ENCODE measurements at regions not wholly inside any gene's neighbourhood (a gene's known extent, or its start where the extent isn't known, plus 50 kb on each side); places are given as distances from the start of the nearest gene placed in this dataset.
"Not testable (repeated sequence)": the region's sequence is repeated elsewhere in the genome, so short reads cannot be mapped to it uniquely, and the experiment has no call there.

- no peak for DNase-seq (ENCODE audit: low read depth)
- in situ Hi-C loops (cut with HindIII; ENCODE audit: low pct_unique_long_range_greater_than_20kb, low sequenced_read_pairs) = no loop called here
These were observed 290.0 kb upstream of the PIK3R1 start for GRCh38 chr5:67925511-67925910.

GRCh38 chr5:67921004-67921601 lies 294.5 kb upstream of the PIK3R1 start:
- in situ Hi-C loops (cut with HindIII; ENCODE audit: low pct_unique_long_range_greater_than_20kb, low sequenced_read_pairs) = no loop called here
- DNase-seq (ENCODE audit: low read depth) = no peak

GRCh38 chr5:67919532-67919931 lies 296.0 kb upstream of the PIK3R1 start:
- DNase-seq (ENCODE audit: low read depth); in situ Hi-C loops (cut with HindIII; ENCODE audit: low pct_unique_long_range_greater_than_20kb, low sequenced_read_pairs): not testable (repeated sequence)

GRCh38 chr5:67917561-67917960 lies 298.0 kb upstream of the PIK3R1 start:
- DNase-seq (ENCODE audit: low read depth) = no peak
- in situ Hi-C loops (cut with HindIII; ENCODE audit: low pct_unique_long_range_greater_than_20kb, low sequenced_read_pairs) = no loop called here

- no peak for DNase-seq (ENCODE audit: low read depth)
- in situ Hi-C loops (cut with HindIII; ENCODE audit: low pct_unique_long_range_greater_than_20kb, low sequenced_read_pairs) = no loop called here
These were observed 305.0 kb upstream of the PIK3R1 start for GRCh38 chr5:67910546-67910945.

- in situ Hi-C loops (cut with HindIII; ENCODE audit: low pct_unique_long_range_greater_than_20kb, low sequenced_read_pairs) = no loop called here
- DNase-seq (ENCODE audit: low read depth) = no peak
These were observed 307.3 kb upstream of the PIK3R1 start for GRCh38 chr5:67908126-67908765.

- in situ Hi-C loops (cut with HindIII; ENCODE audit: low pct_unique_long_range_greater_than_20kb, low sequenced_read_pairs) = no loop called here
- no peak for DNase-seq (ENCODE audit: low read depth)
These were observed 311.2 kb upstream of the PIK3R1 start for GRCh38 chr5:67904366-67904765.

- in situ Hi-C loops (cut with HindIII; ENCODE audit: low pct_unique_long_range_greater_than_20kb, low sequenced_read_pairs) = no loop called here
These were observed 311.9 kb upstream of the PIK3R1 start for GRCh38 chr5:67903656-67904055.

GRCh38 chr5:67903121-67903520 lies 312.4 kb upstream of the PIK3R1 start:
- in situ Hi-C loops (cut with HindIII; ENCODE audit: low pct_unique_long_range_greater_than_20kb, low sequenced_read_pairs) = no loop called here
- no peak for DNase-seq (ENCODE audit: low read depth)

More at GRCh38 chr5:67903656-67904055, 311.9 kb upstream of the PIK3R1 start:
- no peak for DNase-seq (ENCODE audit: low read depth)

- in situ Hi-C loops (cut with HindIII; ENCODE audit: low pct_unique_long_range_greater_than_20kb, low sequenced_read_pairs) = no loop called here
These were observed 313.1 kb upstream of the PIK3R1 start for GRCh38 chr5:67902497-67902830.

GRCh38 chr5:67901814-67902496 lies 313.6 kb upstream of the PIK3R1 start:
- DNase-seq (ENCODE audit: low read depth) = no peak
- in situ Hi-C loops (cut with HindIII; ENCODE audit: low pct_unique_long_range_greater_than_20kb, low sequenced_read_pairs) = no loop called here

More at GRCh38 chr5:67902497-67902830, 313.1 kb upstream of the PIK3R1 start:
- DNase-seq (ENCODE audit: low read depth) = no peak

- in situ Hi-C loops (cut with HindIII; ENCODE audit: low pct_unique_long_range_greater_than_20kb, low sequenced_read_pairs) = no loop called here
- no peak for DNase-seq (ENCODE audit: low read depth)
These were observed 315.0 kb upstream of the PIK3R1 start for GRCh38 chr5:67900514-67900913.

- in situ Hi-C loops (cut with HindIII; ENCODE audit: low pct_unique_long_range_greater_than_20kb, low sequenced_read_pairs) = no loop called here
- no peak for DNase-seq (ENCODE audit: low read depth)
These were observed 317.6 kb upstream of the PIK3R1 start for GRCh38 chr5:67897980-67898379.

- in situ Hi-C loops (cut with HindIII; ENCODE audit: low pct_unique_long_range_greater_than_20kb, low sequenced_read_pairs) = no loop called here
These were observed 318.1 kb upstream of the PIK3R1 start for GRCh38 chr5:67897431-67897830.

GRCh38 chr5:67896930-67897313 lies 318.6 kb upstream of the PIK3R1 start:
- no peak for DNase-seq (ENCODE audit: low read depth)
- in situ Hi-C loops (cut with HindIII; ENCODE audit: low pct_unique_long_range_greater_than_20kb, low sequenced_read_pairs) = no loop called here

More at GRCh38 chr5:67897431-67897830, 318.1 kb upstream of the PIK3R1 start:
- DNase-seq (ENCODE audit: low read depth) = no peak

- no peak for DNase-seq (ENCODE audit: low read depth)
- in situ Hi-C loops (cut with HindIII; ENCODE audit: low pct_unique_long_range_greater_than_20kb, low sequenced_read_pairs) = no loop called here
These were observed 319.1 kb upstream of the PIK3R1 start for GRCh38 chr5:67896311-67896929.

GRCh38 chr5:67889870-67890269 lies 325.7 kb upstream of the PIK3R1 start:
- in situ Hi-C loops (cut with HindIII; ENCODE audit: low pct_unique_long_range_greater_than_20kb, low sequenced_read_pairs); DNase-seq (ENCODE audit: low read depth): not testable (repeated sequence)

- in situ Hi-C loops (cut with HindIII; ENCODE audit: low pct_unique_long_range_greater_than_20kb, low sequenced_read_pairs) = no loop called here
- no peak for DNase-seq (ENCODE audit: low read depth)
These were observed 327.8 kb upstream of the PIK3R1 start for GRCh38 chr5:67887748-67888161.

GRCh38 chr5:67886761-67887160 lies 328.8 kb upstream of the PIK3R1 start:
- no peak for DNase-seq (ENCODE audit: low read depth)
- in situ Hi-C loops (cut with HindIII; ENCODE audit: low pct_unique_long_range_greater_than_20kb, low sequenced_read_pairs) = no loop called here
